Jurkat, Clone E6-1 (cell line): ENCODE measurements at regions not wholly inside any gene's neighbourhood (a gene's known extent, or its start where the extent isn't known, plus 50 kb on each side); places are given as distances from the start of the nearest gene placed in this dataset.

Experiments
- DNase-seq: peaks from one replicate; pipeline ENCODE4 v3.0.0-alpha.2; 2011; ENCODE audit warnings: low read depth, low spot score
- H3K4me3 ChIP-seq: 2 replicates; pipeline ENCODE4 v1.5.1; 2011; ENCODE audit warnings: mild to moderate bottlenecking, low read length, control low read depth, moderate library complexity

- H3K4me3 ChIP-seq, result no peak overlapping the region
- DNase-seq, result no peak
These were observed 188.4 kb downstream of the GASK1B start for GRCh38 chr4:157984285-157984911.

GRCh38 chr4:157983300-157983699 is 189.5 kb downstream of the GASK1B start:
- no peak overlapping the region for H3K4me3 ChIP-seq
- no peak for DNase-seq

GRCh38 chr4:157980158-157980557 is 192.7 kb downstream of the GASK1B start:
- DNase-seq, result no peak
- H3K4me3 ChIP-seq, result no peak overlapping the region

- no peak overlapping the region for H3K4me3 ChIP-seq
- peak; percentile 63 for DNase-seq
These were observed 194.0 kb downstream of the GASK1B start for GRCh38 chr4:157978680-157979361.

GRCh38 chr4:157977086-157977485 is 195.7 kb downstream of the GASK1B start:
- no peak overlapping the region for H3K4me3 ChIP-seq
- no peak for DNase-seq

GRCh38 chr4:157973297-157973696 is 199.5 kb downstream of the GASK1B start:
- H3K4me3 ChIP-seq, result no peak overlapping the region
- DNase-seq, result no peak

GRCh38 chr4:157964463-157964862 is 208.4 kb downstream of the GASK1B start:
- H3K4me3 ChIP-seq, result no peak overlapping the region
- DNase-seq, result no peak

- DNase-seq, result no peak
- no peak overlapping the region for H3K4me3 ChIP-seq
These were observed 211.4 kb downstream of the GASK1B start for GRCh38 chr4:157961229-157961990.

- no peak for DNase-seq
- H3K4me3 ChIP-seq, result no peak overlapping the region
These were observed 214.9 kb downstream of the GASK1B start for GRCh38 chr4:157957905-157958304.

- H3K4me3 ChIP-seq, result no peak overlapping the region
- DNase-seq, result no peak
These were observed 230.8 kb downstream of the GASK1B start for GRCh38 chr4:157942017-157942416.

GRCh38 chr4:157934151-157934550 is 238.7 kb downstream of the GASK1B start:
- H3K4me3 ChIP-seq, result no peak overlapping the region
- no peak for DNase-seq

GRCh38 chr4:157932936-157933335 is 239.9 kb downstream of the GASK1B start:
- H3K4me3 ChIP-seq, result no peak overlapping the region
- no peak for DNase-seq

GRCh38 chr4:157929486-157929885 is 243.3 kb downstream of the GASK1B start:
- no peak for DNase-seq
- no peak overlapping the region for H3K4me3 ChIP-seq

- no peak for DNase-seq
- no peak overlapping the region for H3K4me3 ChIP-seq
These were observed 254.6 kb downstream of the GASK1B start for GRCh38 chr4:157918036-157918832.

- no peak for DNase-seq
- H3K4me3 ChIP-seq, result no peak overlapping the region
These were observed 260.6 kb downstream of the GASK1B start for GRCh38 chr4:157912212-157912611.

GRCh38 chr4:157911662-157912061 is 261.2 kb downstream of the GASK1B start:
- H3K4me3 ChIP-seq, result no peak overlapping the region
- DNase-seq, result no peak

- no peak overlapping the region for H3K4me3 ChIP-seq
- no peak for DNase-seq
These were observed 264.1 kb downstream of the GASK1B start for GRCh38 chr4:157908691-157909090.

- DNase-seq, result no peak
- no peak overlapping the region for H3K4me3 ChIP-seq
These were observed 264.8 kb downstream of the GASK1B start for GRCh38 chr4:157908031-157908430.

- DNase-seq, result no peak
- H3K4me3 ChIP-seq, result no peak overlapping the region
These were observed 265.4 kb downstream of the GASK1B start for GRCh38 chr4:157907226-157907946.
